Glutamatergic neuron (in vitro differentiated cells): ENCODE measurements at regions not wholly inside any gene's neighbourhood (a gene's known extent, or its start where the extent isn't known, plus 50 kb on each side); places are given as distances from the start of the nearest gene placed in this dataset.

Experiments
- DNase-seq: peaks from one replicate; pipeline ENCODE4 v3.0.0; 2022
- H3K27ac Mint-ChIP-seq: one replicate; pipeline ENCODE4 v1.8.0; 2020; ENCODE audit warnings: mild to moderate bottlenecking, mixed read lengths, inconsistent platforms; ENCODE audit not compliant: unreplicated experiment
- H3K27me3 Mint-ChIP-seq: one replicate; pipeline ENCODE4 v1.8.0; 2020; ENCODE audit warnings: mild to moderate bottlenecking, moderate library complexity, mixed read lengths, inconsistent platforms; ENCODE audit not compliant: unreplicated experiment
- H3K36me3 Mint-ChIP-seq: one replicate; pipeline ENCODE4 v1.8.0; 2020; ENCODE audit warnings: mild to moderate bottlenecking, mixed read lengths, inconsistent platforms; ENCODE audit not compliant: unreplicated experiment
- H3K4me1 Mint-ChIP-seq: one replicate; pipeline ENCODE4 v1.8.0; 2020; ENCODE audit warnings: mild to moderate bottlenecking, low read depth, mixed read lengths, inconsistent platforms; ENCODE audit not compliant: unreplicated experiment
- H3K4me3 Mint-ChIP-seq: one replicate; pipeline ENCODE4 v1.8.0; 2020; ENCODE audit warnings: mild to moderate bottlenecking, mixed read lengths, inconsistent platforms; ENCODE audit not compliant: unreplicated experiment
- H3K9me3 Mint-ChIP-seq: one replicate; pipeline ENCODE4 v1.8.0; 2020; ENCODE audit warnings: mild to moderate bottlenecking, moderate library complexity, mixed read lengths, inconsistent platforms; ENCODE audit not compliant: unreplicated experiment
- TF ChIP-seq, protein P1 (sequence below): fragments of 200-600 bp; sonication (generic); IDR thresholded peaks from one replicate; pipeline ENCODE4 v1.5.0; 2021; ENCODE audit not compliant: partially characterized antibody, unreplicated experiment

DNA sequence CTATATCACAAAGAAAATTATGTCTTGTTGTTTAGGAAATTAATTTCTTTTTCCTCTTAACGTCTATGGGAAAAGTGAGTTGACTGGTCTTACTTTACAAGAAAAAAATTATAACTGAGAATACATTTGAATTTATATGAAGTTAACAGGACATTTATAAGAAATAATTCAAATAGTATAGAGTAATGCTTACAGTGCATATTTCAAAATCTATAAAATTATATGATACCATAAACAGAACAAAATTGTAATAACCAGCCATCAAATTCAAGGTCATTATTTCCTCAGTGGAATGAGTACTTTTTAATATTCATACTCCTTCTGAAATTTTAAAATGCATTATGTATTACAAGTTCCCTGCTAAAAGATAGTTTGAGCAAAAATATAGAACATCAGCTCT lies 884.5 kb downstream of the TECRL start:
- Mint-ChIP-seq H3K4me3 (no peak overlapping the region), H3K27me3 (no peaks in the 10 kb centered on the region), H3K36me3 (peaks cover 6% of the 10 kb centered on the region), H3K4me1 (no peaks in the 10 kb centered on the region), H3K27ac (no peak overlapping the region), H3K9me3 (peaks cover 3% of the 10 kb centered on the region)
- TF ChIP-seq, protein P1, sequence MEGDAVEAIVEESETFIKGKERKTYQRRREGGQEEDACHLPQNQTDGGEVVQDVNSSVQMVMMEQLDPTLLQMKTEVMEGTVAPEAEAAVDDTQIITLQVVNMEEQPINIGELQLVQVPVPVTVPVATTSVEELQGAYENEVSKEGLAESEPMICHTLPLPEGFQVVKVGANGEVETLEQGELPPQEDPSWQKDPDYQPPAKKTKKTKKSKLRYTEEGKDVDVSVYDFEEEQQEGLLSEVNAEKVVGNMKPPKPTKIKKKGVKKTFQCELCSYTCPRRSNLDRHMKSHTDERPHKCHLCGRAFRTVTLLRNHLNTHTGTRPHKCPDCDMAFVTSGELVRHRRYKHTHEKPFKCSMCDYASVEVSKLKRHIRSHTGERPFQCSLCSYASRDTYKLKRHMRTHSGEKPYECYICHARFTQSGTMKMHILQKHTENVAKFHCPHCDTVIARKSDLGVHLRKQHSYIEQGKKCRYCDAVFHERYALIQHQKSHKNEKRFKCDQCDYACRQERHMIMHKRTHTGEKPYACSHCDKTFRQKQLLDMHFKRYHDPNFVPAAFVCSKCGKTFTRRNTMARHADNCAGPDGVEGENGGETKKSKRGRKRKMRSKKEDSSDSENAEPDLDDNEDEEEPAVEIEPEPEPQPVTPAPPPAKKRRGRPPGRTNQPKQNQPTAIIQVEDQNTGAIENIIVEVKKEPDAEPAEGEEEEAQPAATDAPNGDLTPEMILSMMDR, result no peak
- no peak for DNase-seq

DNA sequence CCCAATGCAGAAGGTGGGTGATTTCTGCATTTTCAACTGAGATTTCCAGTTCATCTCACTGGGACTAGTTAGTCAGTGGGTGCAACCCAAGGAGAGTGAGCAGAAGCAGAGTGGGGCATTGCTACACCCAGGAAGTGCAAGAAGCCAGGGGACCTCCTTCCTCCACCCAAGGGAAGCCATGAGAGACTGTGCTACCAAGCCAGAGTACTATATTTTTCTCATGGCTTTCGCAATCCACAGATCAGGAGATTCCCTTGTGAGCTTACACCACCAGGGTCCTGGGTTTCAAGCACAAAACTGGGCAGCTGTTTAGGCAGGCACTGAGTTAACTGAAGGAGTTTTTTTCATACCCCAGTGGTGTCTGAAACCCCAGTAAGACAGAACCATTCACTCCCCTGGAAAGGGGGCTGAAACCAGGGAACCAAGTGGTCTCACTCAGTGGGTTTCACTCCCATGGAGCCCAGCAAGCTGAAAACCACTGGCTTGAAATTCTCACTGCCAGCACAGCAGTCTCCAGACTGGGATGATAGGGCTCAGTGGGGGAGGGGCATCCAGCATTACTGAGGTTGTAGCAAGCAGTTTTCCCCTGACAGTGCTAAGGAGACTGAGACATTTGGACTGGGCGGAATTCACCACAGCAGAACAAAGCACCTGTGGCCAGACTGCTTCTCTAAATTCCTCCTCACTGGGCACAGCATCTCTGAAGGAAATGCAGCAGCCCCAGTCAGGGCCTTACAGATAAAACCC lies 903.4 kb downstream of the TECRL start:
- H3K27me3 Mint-ChIP-seq, result no peaks in the 10 kb centered on the region
- no peak overlapping the region for H3K4me3 Mint-ChIP-seq
- peaks cover 1% of the 10 kb centered on the region for H3K9me3 Mint-ChIP-seq
- H3K36me3 Mint-ChIP-seq, result no peaks in the 10 kb centered on the region
- TF ChIP-seq, protein P1, result no peak
- no peaks in the 10 kb centered on the region for H3K4me1 Mint-ChIP-seq
- DNase-seq, result peak; percentile 42
- H3K27ac Mint-ChIP-seq, result no peak overlapping the region

DNA sequence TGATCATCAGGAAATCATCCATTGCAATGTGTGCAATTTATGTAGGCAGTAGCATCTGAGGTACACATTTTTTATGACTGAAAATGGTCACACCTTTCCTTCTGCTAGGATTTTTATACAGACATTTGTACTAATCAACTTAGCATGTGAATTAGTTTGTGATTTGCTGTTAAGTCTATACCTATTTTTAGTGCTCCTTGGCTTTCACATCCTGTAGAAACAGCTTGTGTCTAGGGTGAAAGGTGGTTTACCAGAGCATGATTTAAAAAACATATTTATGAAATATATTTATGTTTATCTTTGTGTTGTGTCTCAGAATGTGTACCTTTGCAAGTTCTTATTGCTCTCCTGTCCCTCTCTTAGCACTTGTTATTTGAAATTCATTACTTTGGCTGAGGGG lies 916.0 kb downstream of the TECRL start:
- Mint-ChIP-seq H3K9me3 (no peaks in the 10 kb centered on the region), H3K27ac (no peak overlapping the region), H3K36me3 (no peaks in the 10 kb centered on the region), H3K4me3 (no peak overlapping the region), H3K27me3 (no peaks in the 10 kb centered on the region), H3K4me1 (no peaks in the 10 kb centered on the region)
- TF ChIP-seq, protein P1, result no peak
- DNase-seq, result no peak

DNA sequence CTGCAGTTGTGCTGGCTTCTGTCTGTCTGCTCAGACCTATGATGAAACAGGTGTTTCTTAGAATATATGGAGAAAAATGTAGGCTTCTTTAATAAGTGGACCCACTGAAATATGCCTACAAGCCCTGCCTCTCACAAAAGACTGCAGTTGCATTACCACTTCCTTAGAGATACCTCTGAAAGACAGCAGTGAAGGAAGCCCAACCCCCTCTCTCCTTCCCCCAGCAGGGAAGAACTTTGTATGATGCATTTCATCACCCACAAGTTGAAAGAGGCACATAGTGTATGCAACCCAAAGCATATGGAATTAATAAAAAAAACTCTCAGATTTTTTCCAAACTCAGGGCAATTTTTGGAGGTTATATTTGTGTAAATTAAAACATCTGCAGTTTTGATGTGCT lies 916.7 kb downstream of the TECRL start:
- Mint-ChIP-seq H3K27me3 (no peaks in the 10 kb centered on the region), H3K4me1 (no peaks in the 10 kb centered on the region), H3K36me3 (no peaks in the 10 kb centered on the region), H3K9me3 (no peaks in the 10 kb centered on the region), H3K4me3 (no peak overlapping the region), H3K27ac (no peak overlapping the region)
- TF ChIP-seq, protein P1, result no peak
- DNase-seq, result no peak

DNA sequence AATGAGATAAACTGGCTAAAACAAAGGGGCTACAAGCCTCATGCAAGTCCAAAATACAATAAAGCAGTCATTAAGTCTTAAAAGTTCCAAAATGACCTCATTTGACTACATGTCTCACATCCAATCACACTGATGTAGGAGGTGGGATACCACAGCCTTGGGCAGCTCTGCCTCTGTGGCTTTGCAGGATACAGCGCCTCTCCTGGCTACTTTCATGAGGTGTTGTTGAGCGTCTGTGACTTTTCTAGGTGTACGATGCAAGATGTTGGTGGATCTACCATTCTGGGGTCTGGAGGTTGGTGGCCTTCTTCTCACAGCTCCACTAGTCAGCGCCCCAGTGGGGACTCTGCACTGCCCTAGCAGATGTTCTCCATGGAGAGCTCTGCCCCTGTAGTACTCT lies 944.9 kb downstream of the TECRL start:
- H3K4me3 Mint-ChIP-seq, result no peak overlapping the region
- TF ChIP-seq, protein P1, result no peak
- no peaks in the 10 kb centered on the region for H3K4me1 Mint-ChIP-seq
- H3K36me3 Mint-ChIP-seq, result no peaks in the 10 kb centered on the region
- H3K9me3 Mint-ChIP-seq, result no peaks in the 10 kb centered on the region
- H3K27me3 Mint-ChIP-seq, result no peaks in the 10 kb centered on the region
- H3K27ac Mint-ChIP-seq, result no peak overlapping the region
- DNase-seq, result no peak
